NCI-H1930 (cell line): ENCODE measurements at regions not wholly inside any gene's neighbourhood (a gene's known extent, or its start where the extent isn't known, plus 50 kb on each side); places are given as distances from the start of the nearest gene placed in this dataset.
A peak's percentile ranks its signal among the peaks of the same experiment; 100 is the strongest.
"Not testable (repeated sequence)": the region's sequence is repeated elsewhere in the genome, so short reads cannot be mapped to it uniquely, and the experiment has no call there.

ENCODE experiments used
- DNase-seq, 2 experiments: peaks; one replicate each; lab custom pipeline; 2025; lab: John Stamatoyannopoulos, UW

DNA sequence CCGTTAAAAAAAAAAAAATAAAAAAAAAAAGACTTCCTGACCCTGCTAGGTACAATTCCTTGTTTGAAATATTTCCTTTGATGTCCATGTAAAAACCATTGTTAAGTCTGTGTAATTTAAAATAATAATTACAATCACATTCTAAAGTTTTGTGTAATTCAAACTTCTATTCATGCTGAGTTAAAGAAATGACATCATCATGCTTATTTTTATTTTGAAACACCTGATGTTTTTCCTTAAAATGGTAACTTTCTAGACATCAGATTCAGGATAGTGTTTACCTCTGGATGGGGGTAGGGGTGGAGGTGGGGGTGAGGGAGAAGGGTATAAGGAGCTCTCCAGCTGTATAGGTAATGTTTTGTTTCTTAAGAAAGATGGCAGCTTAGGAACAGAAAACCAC lies 92.8 kb downstream of the ADCYAP1 start:
- no peak for DNase-seq

DNA sequence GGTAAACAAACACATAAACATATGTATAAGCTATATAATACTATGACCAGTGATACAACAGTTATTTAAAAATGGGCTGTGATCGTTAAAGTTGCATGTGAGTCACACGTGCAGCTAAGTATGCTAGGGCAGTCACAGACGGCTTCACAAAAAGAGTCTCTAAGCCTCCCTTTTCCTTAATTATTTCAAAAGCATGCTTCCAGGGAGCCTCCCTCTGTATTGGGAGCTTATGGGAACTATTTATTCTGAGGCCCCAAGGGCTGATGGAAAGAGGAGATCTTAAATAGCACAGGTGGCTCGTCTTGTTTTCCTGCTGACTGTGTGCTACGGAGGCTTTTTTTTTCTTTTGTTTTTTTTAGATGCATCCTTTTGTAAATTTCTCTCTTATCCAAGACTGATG lies 94.3 kb downstream of the ADCYAP1 start:
- no peak for DNase-seq

DNA sequence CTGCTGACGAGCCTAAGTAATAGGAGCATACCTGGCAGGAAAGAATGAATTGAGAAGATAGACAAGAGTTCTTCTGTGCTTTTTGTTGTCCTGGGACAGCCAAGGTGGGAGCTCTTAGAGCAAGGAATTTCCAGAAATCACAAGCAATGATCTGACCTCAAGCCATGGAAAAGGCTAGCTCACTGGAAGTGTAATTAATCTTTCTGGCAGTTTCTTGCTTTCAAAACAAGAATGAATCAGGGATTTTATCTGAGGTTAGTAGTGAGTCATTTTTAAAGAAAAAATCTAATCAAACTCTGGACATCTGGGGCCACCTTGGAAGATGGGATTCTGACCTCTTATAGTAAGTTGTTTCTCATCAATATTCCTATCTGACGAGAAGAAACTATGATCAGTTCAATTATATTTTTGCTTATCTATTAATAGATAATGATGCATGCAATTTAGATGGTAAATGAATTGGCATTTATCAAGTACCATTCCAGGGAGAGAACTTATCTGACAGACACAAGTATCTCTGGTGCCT lies 98.0 kb downstream of the ADCYAP1 start:
- DNase-seq, result no peak

DNA sequence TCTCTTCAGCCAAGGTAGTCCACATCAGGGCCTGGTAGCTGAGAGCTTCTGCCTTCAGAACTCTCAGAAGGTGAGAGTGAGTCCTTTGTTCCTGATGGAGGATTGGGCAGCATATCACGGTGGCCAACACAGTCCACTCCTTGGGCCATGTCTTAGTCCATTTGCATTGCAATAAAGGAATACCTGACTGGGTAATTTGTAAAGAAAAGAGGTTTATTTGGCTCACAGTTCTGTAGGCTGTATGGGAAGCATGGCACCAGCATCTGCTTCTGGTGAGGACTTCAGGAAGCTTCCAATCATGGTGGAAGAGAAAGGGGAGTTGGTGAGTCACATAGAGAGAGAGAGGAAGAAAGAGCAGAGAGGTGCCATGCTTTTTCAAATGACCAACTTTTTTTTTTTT lies 98.8 kb downstream of the ADCYAP1 start:
- DNase-seq, result no peak

DNA sequence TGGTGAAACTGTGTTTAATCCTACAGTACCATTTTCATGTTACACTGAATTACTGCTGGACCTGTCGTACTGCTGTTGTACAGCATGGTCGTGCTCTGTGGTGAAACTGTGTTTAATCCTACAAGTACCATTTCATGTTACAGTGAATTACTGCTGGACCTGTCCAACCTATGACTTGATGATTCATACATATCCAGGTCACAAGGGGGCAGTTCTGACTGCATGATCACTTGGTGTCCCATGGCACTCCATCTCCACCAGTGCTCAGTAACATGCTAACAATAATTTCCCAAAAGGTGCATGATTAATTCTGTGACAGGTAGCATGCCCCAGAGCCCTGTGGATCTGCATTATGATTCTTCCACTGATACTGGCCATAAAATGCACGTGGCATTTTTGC lies 101.6 kb downstream of the ADCYAP1 start:
- DNase-seq, result no peak

DNA sequence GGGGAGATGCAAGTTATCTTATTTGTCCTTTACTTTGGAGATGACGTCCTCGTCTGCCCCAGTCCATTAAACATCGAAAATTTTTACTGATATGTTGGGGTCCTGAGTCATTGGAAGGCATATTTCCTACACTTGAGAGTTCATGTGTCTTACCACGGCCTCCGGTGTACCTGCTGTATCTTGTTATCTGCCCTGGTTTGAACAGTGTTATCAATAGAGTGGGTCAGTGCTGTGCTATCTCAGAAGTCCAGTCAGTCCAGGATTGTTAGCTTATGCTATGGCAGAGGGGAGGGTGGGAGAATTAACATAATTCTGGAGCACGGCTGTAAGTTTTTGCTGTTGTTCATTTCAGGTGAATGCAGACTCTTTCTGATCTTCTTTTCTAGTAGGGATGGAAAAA lies 102.3 kb downstream of the ADCYAP1 start:
- no peak for DNase-seq

DNA sequence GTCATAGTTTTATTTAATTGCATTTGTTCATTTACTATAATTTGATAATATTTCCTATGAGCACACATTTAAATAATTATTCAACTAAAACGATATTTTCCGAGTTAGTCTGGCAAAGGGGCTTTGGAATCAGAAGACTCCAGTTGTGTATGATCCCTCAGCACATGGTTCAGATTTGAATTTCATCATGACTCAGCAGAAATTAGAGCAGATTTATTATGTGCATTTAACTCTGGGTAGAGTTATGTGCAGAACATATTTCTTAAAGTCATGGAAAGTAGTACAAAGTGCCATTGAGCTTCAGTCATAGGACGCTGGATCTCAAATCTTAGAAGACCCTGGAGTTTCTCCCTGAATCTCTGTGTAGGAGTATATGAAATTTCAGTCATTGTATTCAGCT lies 106.7 kb downstream of the ADCYAP1 start:
- DNase-seq, result no peak

DNA sequence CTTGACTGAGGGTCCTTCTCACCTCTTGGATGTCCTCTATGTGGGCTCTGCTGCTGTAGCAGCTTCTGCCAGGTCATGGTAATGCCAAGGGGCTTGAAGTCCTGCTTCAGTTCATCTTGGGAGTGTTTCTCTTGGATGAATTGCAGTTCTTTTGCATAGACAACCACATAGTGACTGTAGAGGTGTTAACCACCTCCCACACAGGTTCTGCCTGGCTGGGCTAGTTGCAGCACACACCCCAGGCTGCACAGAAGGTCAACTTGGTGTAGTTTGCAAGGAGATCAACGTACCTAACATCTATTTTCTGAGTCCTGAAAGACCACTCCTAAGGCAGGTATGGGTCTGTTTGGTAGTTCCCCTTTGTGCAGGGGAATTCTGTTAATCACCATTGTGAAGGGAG lies 108.1 kb downstream of the ADCYAP1 start:
- no peak for DNase-seq

DNA sequence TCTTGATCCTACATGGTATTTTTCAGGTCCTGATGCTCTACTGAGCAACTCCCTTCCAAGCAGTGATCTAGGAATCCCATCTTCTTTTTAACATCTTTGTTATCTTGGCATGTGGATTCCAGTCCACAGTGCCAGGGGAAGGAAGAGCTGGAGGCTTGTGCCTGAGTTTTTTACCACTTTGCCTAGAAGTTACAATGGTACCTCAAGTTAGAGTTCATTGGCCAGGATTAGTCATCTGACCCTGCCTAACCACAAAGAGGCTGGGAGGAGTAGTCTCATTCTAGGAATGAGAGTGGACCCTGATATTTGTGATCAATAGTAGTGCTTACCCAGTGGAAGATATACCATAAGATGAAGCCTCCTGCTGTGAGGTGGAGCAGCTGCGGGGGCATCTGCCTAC lies 109.3 kb downstream of the ADCYAP1 start:
- no peak for DNase-seq

DNA sequence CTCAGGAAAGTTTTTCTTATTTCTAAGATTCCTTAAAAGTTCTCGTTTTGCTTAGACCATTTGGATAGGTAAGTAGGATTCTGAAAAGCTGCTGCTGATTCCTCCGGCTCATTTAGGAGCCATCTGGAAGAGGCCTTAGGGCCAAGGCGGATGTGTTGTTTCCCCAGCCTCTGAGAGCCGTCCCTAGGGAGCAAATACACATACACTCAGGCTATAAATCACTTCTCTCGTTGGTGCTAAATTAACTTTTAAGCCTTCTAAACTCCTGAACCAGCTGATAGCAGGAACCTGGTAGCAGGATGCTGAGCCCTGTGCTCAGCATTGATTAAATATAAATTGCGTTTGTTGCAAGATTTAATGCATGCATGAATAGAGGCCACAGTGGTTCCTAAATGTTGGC lies 109.8 kb downstream of the ADCYAP1 start:
- no peak for DNase-seq

DNA sequence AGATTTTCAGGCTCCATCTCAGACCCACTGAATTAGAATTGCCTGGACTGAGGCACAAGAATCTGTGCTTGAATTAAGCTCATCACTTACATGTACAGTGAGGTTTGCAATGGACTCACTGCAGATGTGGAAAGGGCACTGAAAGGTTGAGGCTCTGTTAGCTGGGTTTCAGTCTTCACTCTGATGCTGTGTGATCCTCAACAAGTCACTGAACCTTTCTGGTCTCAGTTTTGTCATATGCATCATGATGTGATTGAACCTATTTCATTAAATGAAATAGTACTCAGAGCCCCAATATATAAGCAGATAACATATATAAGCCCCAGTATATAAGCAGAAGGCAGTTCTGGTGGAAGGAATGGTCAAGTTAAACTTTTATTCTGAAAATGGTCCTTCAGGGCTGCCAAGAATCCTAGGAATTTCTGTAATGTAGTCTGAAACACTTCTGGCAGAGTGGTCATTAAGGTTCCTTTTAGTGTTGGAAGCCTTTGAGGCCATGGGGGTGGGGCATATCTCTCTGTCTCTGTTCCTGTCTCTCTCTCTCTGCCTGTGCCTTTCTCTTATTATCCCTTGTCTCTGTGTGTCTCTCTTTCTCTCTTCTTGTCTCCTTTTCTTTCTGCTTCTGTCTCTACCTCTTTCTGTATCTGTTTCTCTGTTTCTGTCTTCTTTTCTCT lies 110.4 kb downstream of the ADCYAP1 start:
- no peak for DNase-seq

DNA sequence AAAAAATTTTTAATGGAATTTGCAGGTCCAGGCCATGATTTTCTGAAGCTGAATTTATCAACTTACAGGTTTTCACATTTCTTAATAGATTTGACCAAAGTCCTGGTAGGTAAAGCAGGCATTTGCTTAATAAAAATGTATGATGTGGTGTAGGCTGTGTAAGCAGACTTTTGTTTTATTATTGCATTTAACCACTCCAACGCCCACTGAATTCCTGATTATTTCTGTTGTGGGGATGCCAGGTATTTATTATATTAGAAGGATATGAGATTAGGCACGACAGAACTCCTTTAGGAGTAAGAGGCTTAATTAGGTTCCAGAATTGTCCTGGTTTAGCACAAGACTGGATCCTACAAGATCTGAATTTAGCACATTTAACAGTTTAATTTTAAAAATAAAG lies 111.1 kb downstream of the ADCYAP1 start:
- DNase-seq, result no peak

DNA sequence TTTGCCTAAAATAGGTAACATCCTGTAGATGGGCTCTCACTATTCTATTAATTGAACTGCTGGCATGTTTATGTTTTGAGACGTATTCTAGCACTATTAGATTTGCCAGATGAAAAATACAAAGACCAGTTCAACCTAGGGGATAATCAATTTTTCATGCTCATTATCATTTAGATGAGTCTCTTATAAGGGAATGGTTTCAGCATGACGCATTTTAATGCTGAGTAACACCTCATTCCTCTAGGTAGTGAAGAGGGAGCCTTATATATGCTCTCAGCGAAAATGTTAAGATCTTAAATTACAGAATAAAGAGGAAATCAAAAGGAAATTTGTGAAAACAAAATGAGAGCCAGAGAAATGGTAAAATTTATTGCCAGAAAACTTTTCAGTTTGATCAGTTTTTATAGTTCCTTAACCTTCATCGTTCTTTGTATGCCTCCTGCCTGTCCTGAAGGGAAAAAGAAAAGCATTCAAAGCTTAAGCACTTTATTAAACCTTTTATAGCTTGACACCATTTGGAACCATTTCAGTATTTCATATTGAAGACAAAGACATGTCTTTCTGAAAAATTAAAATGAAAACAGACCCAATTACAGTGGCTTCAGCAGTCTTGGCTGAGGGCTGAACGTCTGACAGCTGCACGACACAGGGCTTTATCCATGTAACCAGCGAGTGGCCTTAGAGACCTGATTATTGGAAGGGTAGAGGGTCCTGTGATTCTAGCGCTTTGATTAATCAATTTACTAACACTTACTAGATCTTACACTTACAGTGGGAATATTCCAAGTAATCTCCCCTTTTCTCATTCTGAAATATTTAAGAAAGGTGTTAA lies 112.8 kb downstream of the ADCYAP1 start:
- DNase-seq, result no peak

DNA sequence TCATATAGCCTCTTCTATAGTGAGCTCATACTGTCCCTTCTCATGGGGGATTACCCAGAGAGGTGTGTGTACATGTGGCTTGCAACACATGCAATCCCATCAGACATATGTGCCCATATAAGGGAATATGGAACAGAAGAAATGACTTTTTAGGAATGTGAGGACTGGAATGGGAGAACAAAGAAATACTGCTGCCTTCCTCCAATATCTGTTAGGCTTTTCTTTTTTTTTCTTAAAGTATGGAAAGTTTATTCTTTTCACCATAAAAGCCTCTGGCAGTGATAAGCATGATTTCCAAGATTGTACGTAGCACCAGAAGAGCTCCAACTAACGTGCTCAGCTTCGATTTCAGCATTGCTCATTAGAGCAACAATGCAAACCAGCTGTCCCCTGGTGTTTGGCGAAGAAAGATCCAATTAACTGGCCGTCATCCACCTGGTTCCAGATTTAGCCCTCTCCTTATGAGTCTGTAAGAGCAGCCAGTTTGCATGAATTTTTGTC lies 113.6 kb downstream of the ADCYAP1 start:
- no peak for DNase-seq

DNA sequence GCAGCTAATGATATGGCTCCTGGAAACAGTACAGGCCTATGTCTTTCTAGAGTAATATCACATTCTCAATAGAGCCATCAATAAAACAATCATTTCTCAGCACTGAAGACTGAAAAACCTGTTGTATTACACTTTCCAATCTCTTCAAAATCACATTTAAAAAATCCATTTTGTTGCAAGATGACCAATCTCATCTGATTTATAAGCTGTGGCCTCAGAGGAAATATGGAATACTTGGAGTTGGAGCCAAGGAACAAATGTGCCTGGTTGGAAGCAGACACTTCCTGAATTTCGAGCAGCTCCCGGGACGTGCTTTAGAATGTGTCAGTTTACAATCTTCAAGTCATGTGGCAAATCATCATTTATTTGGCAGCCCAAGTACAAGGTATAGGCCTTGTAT lies 114.5 kb downstream of the ADCYAP1 start:
- no peak for DNase-seq

DNA sequence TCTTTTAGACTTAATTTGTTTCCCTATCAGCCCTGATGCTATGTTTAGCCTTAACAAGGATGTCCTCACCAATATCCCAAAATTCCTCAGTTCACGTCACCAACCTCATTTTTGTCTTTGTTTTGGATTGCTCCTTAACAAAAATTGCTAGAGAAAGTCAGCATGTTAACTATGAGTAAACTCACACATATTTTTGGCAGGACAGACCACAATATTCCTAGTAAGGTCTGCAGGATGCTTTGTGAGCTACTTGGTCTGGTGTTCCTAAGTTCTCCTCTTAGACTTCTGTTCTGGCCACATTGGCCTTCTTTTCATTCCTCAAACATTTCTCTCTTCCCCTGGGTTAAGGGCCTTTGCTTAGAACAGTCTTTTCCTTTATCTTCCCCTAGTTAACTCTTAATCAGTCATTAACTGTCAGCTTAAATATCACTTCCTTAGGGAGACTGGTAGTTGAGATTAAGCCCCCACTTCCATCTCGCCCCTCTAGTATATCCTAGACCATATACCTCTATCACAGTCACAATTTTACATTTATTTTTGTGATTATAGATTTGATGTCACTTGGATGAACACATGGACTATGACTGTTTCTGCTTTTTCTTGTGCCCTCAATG lies 116.2 kb downstream of the ADCYAP1 start:
- DNase-seq, result no peak

DNA sequence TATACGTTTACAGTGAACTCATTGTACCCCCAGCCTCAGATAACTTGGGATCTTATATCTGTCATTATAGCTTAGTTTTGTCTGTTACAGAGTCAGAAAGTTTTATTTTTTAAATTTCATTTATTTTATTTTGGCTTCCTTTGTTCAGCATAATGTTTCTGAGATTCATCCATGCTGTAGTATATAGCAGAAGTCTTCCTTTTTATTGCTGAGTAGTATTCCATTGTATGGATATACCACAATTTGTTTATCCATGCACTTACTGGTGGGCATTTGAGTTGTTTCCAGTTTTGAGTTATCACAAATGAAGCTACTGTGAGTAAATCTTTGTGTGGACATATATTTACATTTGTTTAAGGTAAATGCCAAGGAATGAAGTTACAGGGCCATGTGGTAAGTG lies 122.3 kb downstream of the ADCYAP1 start:
- no peak for DNase-seq

DNA sequence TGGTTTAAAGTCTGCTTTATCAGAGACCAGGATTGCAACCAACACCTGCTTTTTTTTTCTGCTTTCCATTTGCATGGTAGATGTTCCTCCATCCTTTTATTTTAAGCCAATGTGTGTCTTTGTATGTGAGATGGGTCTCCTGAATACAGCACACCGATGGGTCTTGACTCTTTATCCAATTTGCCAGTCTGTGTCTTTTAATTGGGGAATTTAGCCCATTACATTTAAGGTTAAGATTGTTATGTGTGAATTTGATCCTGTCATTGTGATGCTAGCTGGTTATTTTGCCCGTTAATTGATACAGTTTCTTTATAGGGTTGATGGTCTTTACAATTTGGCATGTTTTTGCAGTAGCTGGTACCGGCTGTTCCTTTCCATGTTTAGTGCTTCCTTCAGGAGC lies 128.4 kb downstream of the ADCYAP1 start:
- DNase-seq, result not testable (repeated sequence)

DNA sequence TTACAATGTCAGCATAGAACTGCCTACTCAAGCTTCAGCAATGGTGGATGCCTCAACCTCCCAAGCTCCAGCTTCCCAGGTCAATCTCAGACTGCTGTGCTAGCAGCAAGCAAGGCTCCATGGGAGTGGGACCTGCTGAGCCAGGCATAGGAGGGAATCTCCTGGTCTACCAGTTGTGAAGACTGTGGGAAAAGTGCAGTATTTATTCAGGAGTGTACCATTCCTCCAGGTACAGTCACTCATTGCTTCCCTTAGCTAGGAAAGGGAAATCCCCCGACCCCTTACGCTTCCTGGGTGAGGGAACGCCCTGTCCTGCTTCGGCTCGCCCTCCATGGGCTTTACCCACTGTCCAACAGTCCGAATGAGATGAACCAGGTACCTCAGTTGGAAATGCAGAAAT lies 130.3 kb downstream of the ADCYAP1 start:
- no peak for DNase-seq

DNA sequence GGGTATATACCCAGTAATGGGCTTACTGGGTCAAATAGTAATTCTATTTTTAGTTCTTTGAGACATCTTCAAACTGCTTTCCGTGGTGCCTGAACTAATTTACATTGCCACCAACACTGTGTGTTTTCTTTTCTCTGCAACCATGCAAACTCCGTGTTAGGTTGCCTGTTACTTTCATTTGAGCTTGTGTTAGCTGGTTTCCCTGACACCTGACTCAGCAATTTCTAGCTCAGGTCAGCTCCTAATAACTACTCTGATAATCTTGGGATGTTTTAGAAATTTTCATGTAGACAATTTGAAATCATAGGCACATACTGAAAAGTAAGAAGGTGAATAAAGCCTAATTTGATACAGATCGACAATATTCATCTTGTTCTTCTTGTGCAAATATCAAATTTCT lies 132.3 kb downstream of the ADCYAP1 start:
- no peak for DNase-seq

DNA sequence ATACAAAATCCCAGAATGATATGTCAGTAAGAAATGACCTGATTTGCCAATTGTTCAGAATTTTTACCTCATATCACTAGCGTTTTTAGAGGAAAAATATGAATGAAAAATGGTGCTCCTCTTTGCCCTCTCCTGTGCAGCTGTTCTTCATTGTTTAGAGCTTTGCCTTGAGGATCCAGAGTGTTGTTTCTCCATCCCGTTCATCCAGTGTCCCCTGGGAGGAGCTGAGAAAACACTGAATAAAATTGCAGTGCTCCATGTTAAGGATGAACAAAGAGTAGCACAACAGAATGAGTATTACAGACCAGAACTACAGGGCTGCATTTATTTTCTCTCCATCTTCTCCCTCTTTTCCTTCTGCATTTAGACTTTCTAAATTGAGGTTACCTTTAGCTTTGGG lies 133.1 kb downstream of the ADCYAP1 start:
- DNase-seq, result peak in 1 of 2 experiments; percentile 3

DNA sequence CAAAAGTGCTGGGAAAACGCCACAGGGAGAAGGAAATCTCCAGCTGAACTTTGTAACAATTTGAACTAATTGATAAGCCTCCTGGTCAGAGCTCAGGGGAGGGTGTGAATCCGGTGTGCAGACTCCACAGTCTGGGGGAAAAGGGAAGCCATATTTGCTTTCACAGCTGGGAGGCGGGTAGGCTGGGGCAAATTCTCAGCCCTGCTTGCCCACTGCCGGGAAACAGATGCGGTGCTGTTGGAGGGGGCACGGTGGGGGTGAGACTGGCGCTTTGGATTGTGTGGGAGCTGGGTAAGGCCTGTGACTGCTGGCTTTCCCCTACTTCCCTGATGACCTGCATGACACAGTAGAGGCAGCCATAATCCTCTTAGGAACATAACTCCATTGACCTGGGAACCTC lies 134.8 kb downstream of the ADCYAP1 start:
- DNase-seq, result no peak

DNA sequence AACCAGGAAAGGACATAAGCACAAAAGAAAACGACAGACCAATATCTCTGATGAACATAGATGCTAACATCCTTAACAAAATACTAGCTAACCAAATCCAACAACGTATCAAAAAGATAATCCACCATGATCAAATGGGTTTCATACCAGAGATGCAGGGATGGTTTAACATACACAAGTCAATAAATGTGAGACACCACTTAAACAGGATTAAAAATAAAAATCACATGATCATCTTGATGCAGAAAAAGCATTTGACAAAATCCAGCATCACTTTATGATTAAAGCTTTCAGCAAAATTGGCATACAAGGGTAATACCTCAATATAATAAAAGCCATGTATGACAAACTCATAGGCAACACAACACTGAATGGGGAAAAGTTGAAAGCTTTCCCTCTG lies 138.4 kb downstream of the ADCYAP1 start:
- not testable (repeated sequence) for DNase-seq
